K562 (cell line): ENCODE measurements at regions not wholly inside any gene's neighbourhood (a gene's known extent, or its start where the extent isn't known, plus 50 kb on each side); places are given as distances from the start of the nearest gene placed in this dataset.

Experiments used
- ATAC-seq: fragments of 200-7000 bp; cut with Tn5 transposase; 3 replicates; pipeline ENCODE4 v1.9.1; 2020; ENCODE audit warnings: moderate library complexity
- BruUV-seq: library from RNA; stranded (reverse); fragments of 400-500 nt; replicated peaks from 2 replicates; lab custom pipeline; 2021; lab: Mats Ljungman, UMichigan
- CTCF ChIA-PET: fragments of 300-600 bp; formaldehyde crosslinking; extraction: SDS; loops from one replicate; lab custom pipeline; 2021; ENCODE audit warnings: low intra/inter-chr PET ratio; lab: Yijun Ruan, JAX
- POLR2A ChIA-PET: fragments of 300-600, 350-650 bp; sonication (Branson Sonifier 250); formaldehyde crosslinking; extraction: SDS; loops from one replicate; lab custom pipeline; 2021; ENCODE audit warnings: antibody characterized with exemption, inconsistent platforms; lab: Yijun Ruan, JAX
- DNase-seq, 4 experiments: peaks; one replicate each; pipeline versions ENCODE4 v3.0.0 to v3.0.0-alpha.2; 2011 to 2018; ENCODE audit warnings: low spot score in 3 of 4, mixed read lengths in 3 of 4; ENCODE audit errors: extremely low read depth in 1 of 4
- FAIRE-seq: peaks from 2 replicates; lab custom pipeline; 2011; peaks lifted over from hg19 to GRCh38; lab: Jason Lieb, UNC
- H2AFZ ChIP-seq: 2 replicates; pipeline ENCODE4 v1.6.0; 2011; ENCODE audit warnings: low read depth, low read length, control low read depth, inconsistent platforms
- H3K27ac ChIP-seq: fragments of 200-600 bp; 3 replicates; pipeline ENCODE4 v1.8.0; 2011; ENCODE audit warnings: low read depth, mild to moderate bottlenecking, control low read depth, inconsistent platforms, low read length, moderate library complexity, mixed read lengths; ENCODE audit errors: extremely low read depth
- H3K27me3 ChIP-seq, 2 experiments: fragments of 300-600 bp in 1 of 2; 2 replicates in 1 of 2; 3 replicates in 1 of 2; pipeline versions ENCODE4 v1.6.0 to v1.8.0; 2011; ENCODE audit warnings: inconsistent platforms in 2 of 2, low read length in 2 of 2, mild to moderate bottlenecking in 1 of 2, mixed read lengths in 1 of 2, moderate library complexity in 1 of 2; ENCODE audit not compliant: control insufficient read depth in 2 of 2, insufficient read depth in 2 of 2
- H3K36me3 ChIP-seq: fragments of 300-600 bp; 3 replicates; pipeline ENCODE4 v1.8.0; 2011; ENCODE audit warnings: mild to moderate bottlenecking, low read length, inconsistent platforms; ENCODE audit not compliant: control insufficient read depth, insufficient read depth
- H3K4me1 ChIP-seq, 2 experiments: fragments of 200-600 bp in 1 of 2; replicated peaks in 1 of 2; 2 replicates in 1 of 2; 3 replicates in 1 of 2; pipeline versions ENCODE4 v1.5.1 to v1.8.0; 2011; ENCODE audit warnings: inconsistent platforms in 2 of 2, low read length in 2 of 2, mild to moderate bottlenecking in 1 of 2, mixed read lengths in 1 of 2, moderate library complexity in 1 of 2; ENCODE audit not compliant: control insufficient read depth in 2 of 2, insufficient read depth in 2 of 2
- H3K4me2 ChIP-seq: 2 replicates; pipeline ENCODE4 v1.6.1; 2011; ENCODE audit warnings: low read length, control low read depth, inconsistent platforms, mixed read lengths; ENCODE audit not compliant: insufficient read depth
- H3K4me3 ChIP-seq: fragments of 200-600 bp; sonication (generic), shearing (Covaris generic); 2 replicates; pipeline ENCODE4 v1.5.1; 2016; ENCODE audit warnings: control low read depth, inconsistent platforms
- H3K79me2 ChIP-seq: fragments of 200-600 bp; 3 replicates; pipeline ENCODE4 v1.8.0; 2011; ENCODE audit warnings: low read length, inconsistent platforms; ENCODE audit not compliant: control insufficient read depth, insufficient read depth
- H3K9ac ChIP-seq, 2 experiments: 2 replicates each; pipeline versions ENCODE4 v1.6.0 to v1.6.1; 2011; ENCODE audit warnings: low read depth in 2 of 2, low read length in 2 of 2, control low read depth in 1 of 2, inconsistent platforms in 1 of 2, mild to moderate bottlenecking in 1 of 2, mixed read lengths in 1 of 2; ENCODE audit not compliant: insufficient read depth in 1 of 2
- H3K9me1 ChIP-seq: one replicate; pipeline ENCODE4 v1.6.0; 2011; ENCODE audit warnings: inconsistent platforms, mild to moderate bottlenecking, low read length, moderate library complexity; ENCODE audit not compliant: control insufficient read depth, insufficient read depth
- H3K9me3 ChIP-seq: replicated peaks from 2 replicates; pipeline ENCODE4 v1.5.1; 2011; ENCODE audit warnings: low read depth, low read length, inconsistent platforms; ENCODE audit not compliant: control insufficient read depth, insufficient read depth
- H4K20me1 ChIP-seq: replicated peaks from 2 replicates; pipeline ENCODE4 v1.6.1; 2011; ENCODE audit warnings: low read length, inconsistent platforms, mixed read lengths; ENCODE audit not compliant: control insufficient read depth, insufficient read depth
- CHD4 ChIP-seq: fragments of 200-600 bp; sonication (generic); IDR thresholded peaks from 3 replicates; pipeline ENCODE4 v1.6.1; 2012; ENCODE audit warnings: low read depth, mild to moderate bottlenecking, mixed read lengths, low read length, inconsistent platforms; ENCODE audit not compliant: insufficient read depth, insufficient replicate concordance, poor library complexity, severe bottlenecking
- FOXO4 ChIP-seq: fragments of 450-650 bp; formaldehyde crosslinking; IDR thresholded peaks from 2 replicates; pipeline ENCODE4 v1.4.0; 2020; ENCODE audit warnings: mild to moderate bottlenecking, moderate library complexity
- HBP1 ChIP-seq: fragments of 450-650 bp; formaldehyde crosslinking; IDR thresholded peaks from 2 replicates; pipeline ENCODE4 v1.4.0; 2022; ENCODE audit warnings: missing genetic modification characterization
- SNAPC5 ChIP-seq: fragments of 250-450 bp; sonication (Bioruptor Pico); IDR thresholded peaks from 2 replicates; pipeline ENCODE4 v1.8.0; 2021; ENCODE audit warnings: moderate library complexity, mild to moderate bottlenecking, inconsistent platforms
- SOX6 ChIP-seq: fragments of 450-650 bp; IDR thresholded peaks from 2 replicates; pipeline ENCODE4 v1.6.1; 2014; ENCODE audit warnings: mild to moderate bottlenecking
- TFAP4 ChIP-seq: sonication (generic); formaldehyde crosslinking; IDR thresholded peaks from 2 replicates; pipeline ENCODE4 v1.8.0; 2022; ENCODE audit warnings: missing genetic modification reagents, mild to moderate bottlenecking, moderate library complexity, borderline replicate concordance
- TFE3 ChIP-seq: fragments of 450-650 bp; formaldehyde crosslinking; IDR thresholded peaks from 2 replicates; pipeline ENCODE4 v1.4.0; 2020; ENCODE audit warnings: mild to moderate bottlenecking, mixed read lengths
- ZBTB33 ChIP-seq: sonication (generic); formaldehyde crosslinking; IDR thresholded peaks from 2 replicates; pipeline ENCODE4 v1.8.1; 2023; ENCODE audit warnings: mild to moderate bottlenecking, missing genetic modification reagents
- ZKSCAN3 ChIP-seq: fragments of 250-450 bp; sonication (Bioruptor Pico); IDR thresholded peaks from 2 replicates; pipeline ENCODE4 v1.4.0; 2020
- WGBS: fragments of 100-300 bp; shearing (Covaris generic); methylation state at CpG from one replicate; pipeline ENCODE4 v1.1.6; 2016; ENCODE audit warnings: low coverage, mixed read lengths; ENCODE audit not compliant: insufficient coverage; ENCODE audit errors: missing lambda C conversion rate; 5-methylcytosine and 5-hydroxymethylcytosine counted together
- in situ Hi-C: fragments of 300-500 bp; cut with MboI; formaldehyde crosslinking; loops from 4 replicates; pipeline ENCODE4 v1.15.0; 2018; ENCODE audit warnings: inconsistent platforms, mixed read lengths
- intact Hi-C: fragments of 100-400 bp; cut with micrococcal nuclease; formaldehyde crosslinking; loops from 2 replicates; pipeline ENCODE4 v1.14.2; 2022

- TF ChIP-seq TFE3 (CRISPR knock-in tag) (no peak), ZKSCAN3 (CRISPR knock-in tag) (no peak)
These were observed 319.2 kb upstream of the SLC7A11 start (continued) for GRCh38 chr4:138561276-138561880.

GRCh38 chr4:138560448-138560847 is 318.3 kb upstream of the SLC7A11 start:
- no peaks in the 10 kb centered on the region for H3K79me2 ChIP-seq
- peak overlapping the region; percentile 44; the same call in 1 of the 2 replicates for H2AFZ ChIP-seq
- WGBS, result 53% methylated on average over 21 of the region's 21 CpGs
- ATAC-seq, result peak; percentile 86
- BruUV-seq, result no TSS peak
- H3K9me1 ChIP-seq, result no peaks in the 10 kb centered on the region
- H3K4me1 ChIP-seq, result peaks cover 0 to 3% of the 10 kb centered on the region in 2 experiments; a peak in 3 of 5 replicates
- in situ Hi-C loops, result no loop called here
- POLR2A ChIA-PET, result no interaction called here
- H3K9ac ChIP-seq, result no peak overlapping the region
- no peak overlapping the region for H3K27ac ChIP-seq
- intact Hi-C loops, result loop anchor here (1.0 to 5.0 kb wide), 2 partner anchors 121 to 312 kb away; no protein-coding TSS in a partner anchor
- peak; percentile 17 to 47 (median 20) for DNase-seq
- CTCF ChIA-PET, result interaction anchor here (0.7 kb wide), 1 partner anchor 120 kb away, joined by 4 read pairs; no protein-coding TSS in a partner anchor
- H3K9me3 ChIP-seq, result no peaks in the 10 kb centered on the region; the same call in 1 of the 2 replicates
- H4K20me1 ChIP-seq, result no peaks in the 10 kb centered on the region
- no peak overlapping the region for H3K4me2 ChIP-seq
- H3K36me3 ChIP-seq, result no peaks in the 10 kb centered on the region
- H3K4me3 ChIP-seq, result no peak overlapping the region
- H3K27me3 ChIP-seq, result no peaks in the 10 kb centered on the region; a peak in 1 of 5 replicates
- FAIRE-seq, result no peak
- no peak for TF ChIP-seq HBP1 (CRISPR knock-in tag)
- TF ChIP-seq CHD4, result no peak
- TF ChIP-seq SOX6, result no peak
- TF ChIP-seq FOXO4, result no peak
- no peak for TF ChIP-seq SNAPC5 (CRISPR knock-in tag)
- TF ChIP-seq ZBTB33 (CRISPR knock-in tag), result peak; percentile 92
- no peak for TF ChIP-seq TFAP4 (CRISPR knock-in tag)
